CD4-positive, alpha-beta T cell (primary cell): ENCODE measurements at regions not wholly inside any gene's neighbourhood (a gene's known extent, or its start where the extent isn't known, plus 50 kb on each side); places are given as distances from the start of the nearest gene placed in this dataset.

Source experiments
- ATAC-seq: fragments of 200-7000 bp; cut with Tn5 transposase; one replicate; pipeline ENCODE4 v1.10.0; 2022; ENCODE audit warnings: mild to moderate bottlenecking; ENCODE audit not compliant: poor library complexity
- CTCF ChIA-PET: fragments of 350-600 bp; sonication (Branson Sonifier 250); formaldehyde crosslinking; loops from one replicate; lab custom pipeline; 2021; ENCODE audit warnings: antibody characterized with exemption, inconsistent platforms; lab: Charles Lee
- POLR2A ChIA-PET: fragments of 350-600 bp; sonication (Branson Sonifier 250); formaldehyde crosslinking; loops from one replicate; lab custom pipeline; 2021; ENCODE audit warnings: antibody characterized with exemption, inconsistent platforms; lab: Charles Lee
- DNase-seq, 14 experiments: peaks; one replicate each; pipeline ENCODE4 v3.0.0-alpha.2; 2013 to 2020; ENCODE audit warnings: mixed read lengths in 2 of 14
- H3K27ac ChIP-seq, 2 donors: one replicate each; pipeline versions ENCODE4 v1.5.1 to v1.7.0; 2013; ENCODE audit warnings: low read length in 2 of 2, low read depth in 1 of 2, mild to moderate bottlenecking in 1 of 2
- H3K27me3 ChIP-seq, 2 experiments: 1 replicate in 1 of 2; 2 replicates in 1 of 2; pipeline versions ENCODE4 v1.6.1 to v1.7.0; 2013; ENCODE audit warnings: low read length in 2 of 2, control low read depth in 1 of 2, mild to moderate bottlenecking in 1 of 2, moderate library complexity in 1 of 2; ENCODE audit not compliant: insufficient read depth in 2 of 2, control insufficient read depth in 1 of 2
- H3K36me3 ChIP-seq: one replicate; pipeline ENCODE4 v1.6.1; 2013; ENCODE audit warnings: low read length, control low read depth; ENCODE audit not compliant: insufficient read depth
- H3K4me1 ChIP-seq: one replicate; pipeline ENCODE4 v1.6.1; 2013; ENCODE audit warnings: low read length, control low read depth; ENCODE audit not compliant: insufficient read depth
- H3K4me3 ChIP-seq: one replicate; pipeline ENCODE4 v1.5.1; 2013; ENCODE audit warnings: mild to moderate bottlenecking, low read length, moderate library complexity
- H3K9me3 ChIP-seq, 2 experiments: 1 replicate in 1 of 2; 2 replicates in 1 of 2; pipeline versions ENCODE4 v1.6.1 to v1.7.0; 2013; ENCODE audit warnings: low read length in 2 of 2, mild to moderate bottlenecking in 2 of 2, control low read depth in 1 of 2, moderate library complexity in 1 of 2; ENCODE audit not compliant: control insufficient read depth in 1 of 2, insufficient read depth in 1 of 2
- H3K27ac Mint-ChIP-seq: one replicate; pipeline ENCODE4 v1.8.0; 2020; ENCODE audit warnings: mixed read lengths
- H3K27me3 Mint-ChIP-seq: one replicate; pipeline ENCODE4 v1.8.0; 2021; ENCODE audit warnings: mixed read lengths
- H3K36me3 Mint-ChIP-seq: one replicate; pipeline ENCODE4 v1.8.0; 2021; ENCODE audit warnings: low read depth, mixed read lengths
- H3K4me1 Mint-ChIP-seq: one replicate; pipeline ENCODE4 v1.8.0; 2021; ENCODE audit warnings: low read depth, mixed read lengths
- H3K4me3 Mint-ChIP-seq: one replicate; pipeline ENCODE4 v1.8.0; 2020; ENCODE audit warnings: mild to moderate bottlenecking, mixed read lengths
- H3K9me3 Mint-ChIP-seq: one replicate; pipeline ENCODE4 v1.8.0; 2020; ENCODE audit warnings: mixed read lengths
- intact Hi-C, 2 experiments: fragments of 100-400 bp; cut with DNase I in 1 of 2; cut with micrococcal nuclease in 1 of 2; formaldehyde crosslinking; loops; one replicate each; pipeline versions ENCODE4 v1.15.1 to v1.9.0; 2023 to 2025; cut with DNase I, micrococcal nuclease
- TF ChIP-seq, protein P1 (sequence below): fragments of 200-600 bp; IDR thresholded peaks from one replicate; pipeline ENCODE4 v1.8.0; 2022; ENCODE audit warnings: antibody characterized with exemption, mild to moderate bottlenecking

GRCh38 chr13:71218960-71219359, 648.0 kb downstream of the DACH1 start:
- peaks cover 0 to 4% of the 10 kb centered on the region in 2 experiments for H3K9me3 ChIP-seq
- Mint-ChIP-seq H3K27ac (no peak overlapping the region), H3K4me3 (no peak overlapping the region), H3K9me3 (no peaks in the 10 kb centered on the region), H3K27me3 (no peaks in the 10 kb centered on the region), H3K36me3 (no peaks in the 10 kb centered on the region), H3K4me1 (no peaks in the 10 kb centered on the region)
- ATAC-seq (no peak), DNase-seq (no peak)
- H3K27ac ChIP-seq = no peak overlapping the region
- POLR2A ChIA-PET = no interaction called here
- CTCF ChIA-PET = no interaction called here
- no peaks in the 10 kb centered on the region for H3K27me3 ChIP-seq
- TF ChIP-seq, protein P1, sequence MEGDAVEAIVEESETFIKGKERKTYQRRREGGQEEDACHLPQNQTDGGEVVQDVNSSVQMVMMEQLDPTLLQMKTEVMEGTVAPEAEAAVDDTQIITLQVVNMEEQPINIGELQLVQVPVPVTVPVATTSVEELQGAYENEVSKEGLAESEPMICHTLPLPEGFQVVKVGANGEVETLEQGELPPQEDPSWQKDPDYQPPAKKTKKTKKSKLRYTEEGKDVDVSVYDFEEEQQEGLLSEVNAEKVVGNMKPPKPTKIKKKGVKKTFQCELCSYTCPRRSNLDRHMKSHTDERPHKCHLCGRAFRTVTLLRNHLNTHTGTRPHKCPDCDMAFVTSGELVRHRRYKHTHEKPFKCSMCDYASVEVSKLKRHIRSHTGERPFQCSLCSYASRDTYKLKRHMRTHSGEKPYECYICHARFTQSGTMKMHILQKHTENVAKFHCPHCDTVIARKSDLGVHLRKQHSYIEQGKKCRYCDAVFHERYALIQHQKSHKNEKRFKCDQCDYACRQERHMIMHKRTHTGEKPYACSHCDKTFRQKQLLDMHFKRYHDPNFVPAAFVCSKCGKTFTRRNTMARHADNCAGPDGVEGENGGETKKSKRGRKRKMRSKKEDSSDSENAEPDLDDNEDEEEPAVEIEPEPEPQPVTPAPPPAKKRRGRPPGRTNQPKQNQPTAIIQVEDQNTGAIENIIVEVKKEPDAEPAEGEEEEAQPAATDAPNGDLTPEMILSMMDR = no peak
- H3K36me3 ChIP-seq = no peaks in the 10 kb centered on the region
- H3K4me1 ChIP-seq = no peaks in the 10 kb centered on the region
- H3K4me3 ChIP-seq = no peak overlapping the region
- intact Hi-C loops = no loop called here

GRCh38 chr13:71217827-71218226, 649.2 kb downstream of the DACH1 start:
- POLR2A ChIA-PET = no interaction called here

DNA sequence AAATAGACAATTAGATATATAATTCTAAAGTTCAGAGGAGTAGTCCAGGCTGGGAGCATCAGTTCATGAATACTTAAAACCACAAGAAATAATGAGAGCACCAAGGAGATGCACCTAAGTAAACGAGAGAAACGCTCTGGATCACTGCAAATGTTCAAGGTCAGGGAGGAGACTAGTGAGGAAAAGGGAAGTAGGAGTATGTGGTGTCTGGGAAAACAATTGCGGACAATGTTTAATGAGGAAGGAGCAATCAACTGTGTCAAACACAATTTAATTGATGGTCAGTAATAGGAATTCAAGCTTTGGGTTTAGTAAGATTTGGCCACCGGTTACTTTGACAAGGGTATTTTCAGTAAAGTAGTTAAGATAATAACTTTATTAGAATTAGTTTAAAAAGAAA, 652.2 kb downstream of the DACH1 start:
- H3K27me3 Mint-ChIP-seq = no peaks in the 10 kb centered on the region
- Histone ChIP-seq H3K36me3 (no peaks in the 10 kb centered on the region), H3K27me3 (no peaks in the 10 kb centered on the region), H3K27ac (no peak overlapping the region), H3K4me1 (no peaks in the 10 kb centered on the region), H3K4me3 (no peak overlapping the region), H3K9me3 (peaks cover 0 to 4% of the 10 kb centered on the region in 2 experiments)
- ATAC-seq (no peak), DNase-seq (no peak)
- H3K4me1 Mint-ChIP-seq = no peaks in the 10 kb centered on the region
- H3K4me3 Mint-ChIP-seq = no peak overlapping the region
- intact Hi-C loops = no loop called here
- TF ChIP-seq, protein P1 = no peak
- no peaks in the 10 kb centered on the region for H3K9me3 Mint-ChIP-seq
- POLR2A ChIA-PET = no interaction called here
- CTCF ChIA-PET = no interaction called here
- no peaks in the 10 kb centered on the region for H3K36me3 Mint-ChIP-seq
- no peak overlapping the region for H3K27ac Mint-ChIP-seq

More at GRCh38 chr13:71217827-71218226, 649.2 kb downstream of the DACH1 start:
- CTCF ChIA-PET = no interaction called here
- Histone ChIP-seq H3K9me3 (peaks cover 0 to 4% of the 10 kb centered on the region in 2 experiments), H3K36me3 (no peaks in the 10 kb centered on the region), H3K4me3 (no peak overlapping the region), H3K27ac (no peak overlapping the region), H3K27me3 (no peaks in the 10 kb centered on the region), H3K4me1 (no peaks in the 10 kb centered on the region)
- TF ChIP-seq, protein P1 = no peak
- no peak overlapping the region for H3K27ac Mint-ChIP-seq
- no peaks in the 10 kb centered on the region for H3K27me3 Mint-ChIP-seq
- no peaks in the 10 kb centered on the region for H3K9me3 Mint-ChIP-seq
- intact Hi-C loops = no loop called here
- ATAC-seq (no peak), DNase-seq (no peak)
- H3K4me3 Mint-ChIP-seq = no peak overlapping the region
- H3K4me1 Mint-ChIP-seq = no peaks in the 10 kb centered on the region
- H3K36me3 Mint-ChIP-seq = no peaks in the 10 kb centered on the region
